GM12873 (cell line): ENCODE measurements at regions not wholly inside any gene's neighbourhood (a gene's known extent, or its start where the extent isn't known, plus 50 kb on each side); places are given as distances from the start of the nearest gene placed in this dataset.

Experiments
- TF ChIP-seq, protein P1 (sequence below): IDR thresholded peaks from 2 replicates; pipeline ENCODE4 v1.5.1; 2012; ENCODE audit warnings: low read depth, mild to moderate bottlenecking, moderate library complexity, low read length, control low read depth; ENCODE audit not compliant: insufficient read depth; ENCODE audit errors: missing control alignments

GRCh38 chr4:117800636-117801035 is 233.7 kb upstream of the NDST3 start:
- TF ChIP-seq, protein P1, sequence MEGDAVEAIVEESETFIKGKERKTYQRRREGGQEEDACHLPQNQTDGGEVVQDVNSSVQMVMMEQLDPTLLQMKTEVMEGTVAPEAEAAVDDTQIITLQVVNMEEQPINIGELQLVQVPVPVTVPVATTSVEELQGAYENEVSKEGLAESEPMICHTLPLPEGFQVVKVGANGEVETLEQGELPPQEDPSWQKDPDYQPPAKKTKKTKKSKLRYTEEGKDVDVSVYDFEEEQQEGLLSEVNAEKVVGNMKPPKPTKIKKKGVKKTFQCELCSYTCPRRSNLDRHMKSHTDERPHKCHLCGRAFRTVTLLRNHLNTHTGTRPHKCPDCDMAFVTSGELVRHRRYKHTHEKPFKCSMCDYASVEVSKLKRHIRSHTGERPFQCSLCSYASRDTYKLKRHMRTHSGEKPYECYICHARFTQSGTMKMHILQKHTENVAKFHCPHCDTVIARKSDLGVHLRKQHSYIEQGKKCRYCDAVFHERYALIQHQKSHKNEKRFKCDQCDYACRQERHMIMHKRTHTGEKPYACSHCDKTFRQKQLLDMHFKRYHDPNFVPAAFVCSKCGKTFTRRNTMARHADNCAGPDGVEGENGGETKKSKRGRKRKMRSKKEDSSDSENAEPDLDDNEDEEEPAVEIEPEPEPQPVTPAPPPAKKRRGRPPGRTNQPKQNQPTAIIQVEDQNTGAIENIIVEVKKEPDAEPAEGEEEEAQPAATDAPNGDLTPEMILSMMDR, result no peak

- TF ChIP-seq, protein P1, result no peak
Measured at GRCh38 chr4:117801756-117802155, 232.5 kb upstream of the NDST3 start.

- TF ChIP-seq, protein P1, result no peak
Measured at GRCh38 chr4:117811731-117812130, 222.6 kb upstream of the NDST3 start.

DNA sequence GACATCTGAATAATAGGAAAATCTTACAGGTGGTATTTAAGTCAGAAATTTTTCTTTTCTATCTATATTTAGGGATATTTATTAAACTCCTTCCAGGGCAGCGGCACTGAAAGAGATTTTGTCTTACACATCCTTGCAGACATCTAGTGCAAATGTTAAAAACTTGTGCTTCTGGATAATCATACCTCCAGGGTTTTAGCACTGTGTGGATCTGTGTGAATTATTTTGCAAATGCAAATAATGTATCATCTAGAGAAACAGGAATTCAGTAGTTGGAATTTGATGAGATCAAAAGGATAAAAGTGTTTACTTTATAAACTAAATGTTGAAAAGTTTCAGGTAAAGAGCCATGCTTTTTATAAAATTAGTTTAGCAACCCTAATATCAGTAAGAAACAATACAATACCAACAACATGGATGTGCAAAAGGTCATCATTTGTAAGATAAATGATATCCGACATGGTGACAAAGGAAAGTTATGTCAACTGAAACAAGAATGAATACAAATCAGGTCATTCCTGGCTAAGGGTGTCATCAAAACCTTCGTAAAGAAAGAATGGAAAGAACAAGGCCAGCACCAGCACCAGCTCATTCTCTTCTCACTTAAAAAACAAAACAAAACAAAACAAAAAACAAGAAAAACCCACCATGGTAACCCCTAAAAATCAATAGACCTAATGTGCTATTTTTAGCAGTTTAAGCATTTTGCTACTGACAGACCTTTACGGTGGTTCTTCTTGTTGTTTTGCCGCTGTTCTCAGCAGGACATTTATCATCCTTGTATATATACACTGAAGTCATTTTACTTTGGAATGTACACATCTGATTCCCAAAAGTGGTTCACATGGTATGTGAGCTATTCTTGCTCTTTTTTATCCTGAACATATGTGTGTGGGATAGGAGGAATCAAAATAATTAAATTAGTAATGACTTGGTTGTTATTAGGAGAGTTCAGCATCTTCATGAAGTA is 219.7 kb upstream of the NDST3 start:
- TF ChIP-seq, protein P1, result no peak

DNA sequence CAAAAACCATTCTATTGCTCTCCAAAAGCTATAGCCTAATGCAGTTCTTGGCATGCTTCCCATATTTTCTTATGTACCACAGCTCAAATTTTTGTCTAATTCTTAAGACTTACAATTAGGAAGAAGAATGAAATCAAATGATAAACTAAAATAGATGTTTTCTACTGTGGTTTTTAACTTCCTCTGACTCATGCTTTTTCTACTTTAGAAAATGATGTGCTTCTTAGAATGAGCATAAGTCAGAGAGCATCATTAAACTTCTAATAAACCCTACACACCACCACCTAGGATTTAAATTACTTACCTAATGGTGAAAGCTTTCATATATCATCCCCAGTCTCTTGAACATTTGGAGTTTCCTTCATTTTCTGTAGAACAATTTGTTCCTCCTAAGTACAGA is 217.0 kb upstream of the NDST3 start:
- TF ChIP-seq, protein P1, result no peak

DNA sequence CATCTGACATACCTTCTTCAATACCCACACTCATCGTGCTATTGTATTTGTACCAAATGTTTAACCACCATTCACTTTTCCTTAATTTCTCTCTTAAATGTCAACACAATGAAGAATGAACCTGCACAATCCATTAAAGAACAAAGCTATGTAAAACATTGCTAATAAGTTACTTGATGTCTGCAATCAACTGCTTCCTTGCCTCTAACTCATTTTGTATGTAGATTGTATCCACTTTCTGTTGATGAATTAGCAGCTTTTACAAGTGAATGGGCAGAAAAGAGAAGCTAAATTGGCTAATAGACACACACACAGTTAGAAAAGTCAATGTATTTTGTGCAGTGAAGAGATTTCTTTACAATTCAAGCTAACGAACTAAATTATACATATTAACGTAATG is 212.5 kb upstream of the NDST3 start:
- TF ChIP-seq, protein P1, result no peak

GRCh38 chr4:117823388-117823787 is 210.9 kb upstream of the NDST3 start:
- TF ChIP-seq, protein P1, result no peak
